Esophagus muscularis mucosa (tissue), 4 donors: ENCODE measurements at regions not wholly inside any gene's neighbourhood (a gene's known extent, or its start where the extent isn't known, plus 50 kb on each side); places are given as distances from the start of the nearest gene placed in this dataset.

ENCODE experiments used
- DNase-seq: peaks from one replicate; pipeline ENCODE4 v3.0.0-alpha.2; 2017; ENCODE audit errors: extremely low spot score
- H3K27ac ChIP-seq, 4 donors: fragments of 200-600 bp; sonication (generic); replicated peaks in 1 of 4; 1 replicate in 3 of 4; 2 replicates in 1 of 4; pipeline ENCODE4 v1.5.1; 2016 to 2019; ENCODE audit warnings: mild to moderate bottlenecking in 1 of 4
- H3K27me3 ChIP-seq, 4 donors: fragments of 200-600 bp; sonication (generic); one replicate each; pipeline versions ENCODE4 v1.5.1 to v1.6.0; 2016 to 2019
- H3K36me3 ChIP-seq, 4 donors: fragments of 200-600 bp; sonication (generic); one replicate each; pipeline ENCODE4 v1.5.1; 2016 to 2019
- H3K4me1 ChIP-seq, 4 donors: fragments of 200-600 bp; sonication (generic); one replicate each; pipeline ENCODE4 v1.5.1; 2016 to 2019
- H3K4me3 ChIP-seq, 4 donors: fragments of 200-600 bp; sonication (generic); 1 replicate in 2 of 4; 2 replicates in 2 of 4; pipeline ENCODE4 v1.5.1; 2016 to 2019; ENCODE audit warnings: mild to moderate bottlenecking in 4 of 4, moderate library complexity in 1 of 4
- H3K9me3 ChIP-seq, 4 donors: fragments of 200-600 bp; sonication (generic); 1 replicate in 3 of 4; 2 replicates in 1 of 4; pipeline ENCODE4 v1.5.1; 2016 to 2019
- CTCF ChIP-seq, 3 experiments: fragments of 200-600 bp in 2 of 3; fragments of 450-650 bp in 1 of 3; sonication (generic) in 2 of 3; IDR thresholded peaks; one replicate each; pipeline ENCODE4 v1.5.1; 2017 to 2019; ENCODE audit warnings: antibody characterized with exemption in 3 of 3, mild to moderate bottlenecking in 2 of 3, moderate library complexity in 1 of 3
- EP300 ChIP-seq: sonication (generic); formaldehyde crosslinking; IDR thresholded peaks from one replicate; pipeline ENCODE4 v1.6.1; 2017; ENCODE audit warnings: antibody characterized with exemption
- POLR2A ChIP-seq: fragments of 450-650 bp; IDR thresholded peaks from one replicate; pipeline ENCODE4 v1.6.1; 2017; ENCODE audit warnings: antibody characterized with exemption, moderate library complexity, mild to moderate bottlenecking, low read depth
- POLR2AphosphoS5 ChIP-seq, 2 donors: sonication (generic); formaldehyde crosslinking; IDR thresholded peaks; one replicate each; pipeline ENCODE4 v1.6.1; 2017; ENCODE audit warnings: antibody characterized with exemption in 2 of 2
- WGBS: methylation state at CpG from one replicate; pipeline ENCODE4 v1.1.5; 2018; 5-methylcytosine and 5-hydroxymethylcytosine counted together
- intact Hi-C: fragments of 100-400 bp; cut with DNase I; formaldehyde crosslinking; loops from one replicate; pipeline ENCODE4 v1.15.1; 2023

DNA sequence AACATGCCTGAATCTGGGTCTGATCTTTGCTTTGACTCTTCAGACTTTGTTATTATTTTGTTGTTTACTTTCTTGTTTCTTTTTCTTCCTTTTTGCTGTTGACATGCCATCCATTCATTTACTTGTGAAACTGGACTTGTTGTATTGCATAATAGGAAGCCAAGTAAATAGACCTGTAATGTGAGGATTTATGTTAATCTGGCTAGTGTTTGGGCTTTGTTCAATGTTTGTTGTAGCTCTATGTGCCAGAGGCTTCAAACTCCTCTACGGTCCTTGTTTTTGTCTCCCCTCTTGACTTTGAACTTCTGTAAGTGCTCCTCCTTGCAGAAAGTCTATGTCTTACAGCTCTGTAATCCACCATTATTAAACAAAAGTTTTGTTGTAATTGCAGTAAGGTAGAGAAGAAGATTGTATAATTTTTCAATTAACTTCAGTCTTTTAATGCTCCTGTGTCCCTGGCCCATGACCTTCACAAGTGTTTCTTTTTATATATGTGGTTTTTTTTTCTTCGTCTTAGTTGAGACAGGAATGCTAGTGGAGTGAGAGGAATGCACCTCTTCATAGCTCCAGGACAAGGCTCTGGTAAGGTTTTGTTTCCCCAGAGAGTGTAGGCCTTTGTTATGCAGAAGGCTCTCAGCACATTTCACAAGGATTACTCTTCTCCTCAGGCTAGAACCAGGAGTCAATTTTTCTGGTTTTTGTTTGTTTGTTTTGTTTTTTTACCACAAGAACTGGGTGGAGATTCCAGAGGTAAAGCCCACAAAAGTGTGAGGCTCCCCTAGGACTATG is 1061.8 kb upstream of the CITED2 start:
- intact Hi-C loops: no loop called here
- no peaks in the 10 kb centered on the region for H3K9me3 ChIP-seq
- H3K27me3 ChIP-seq: no peaks in the 10 kb centered on the region
- no peaks in the 10 kb centered on the region for H3K36me3 ChIP-seq
- DNase-seq: no peak
- WGBS: 72% methylated on average over 2 of the region's 2 CpGs
- H3K4me1 ChIP-seq: peaks cover 7 to 33% (median 18%) of the 10 kb centered on the region in 4 donors
- no peak overlapping the region for H3K4me3 ChIP-seq
- no peak for TF ChIP-seq POLR2AphosphoS5 (IDR thresholded peaks at IDR 0.05)
- TF ChIP-seq POLR2A: no peak
- TF ChIP-seq CTCF (IDR thresholded peaks at IDR 0.05): no peak
- TF ChIP-seq EP300: no peak
- H3K27ac ChIP-seq: no peak overlapping the region

GRCh38 chr6:140434761-140435160 is 1060.3 kb upstream of the CITED2 start:
- H3K36me3 ChIP-seq: no peaks in the 10 kb centered on the region
- peaks cover 4 to 19% (median 6%) of the 10 kb centered on the region in 4 donors for H3K4me1 ChIP-seq
- H3K4me3 ChIP-seq: no peak overlapping the region
- H3K27ac ChIP-seq: no peak overlapping the region
- DNase-seq: no peak
- intact Hi-C loops: no loop called here
- H3K9me3 ChIP-seq: no peaks in the 10 kb centered on the region
- no peaks in the 10 kb centered on the region for H3K27me3 ChIP-seq
- no peak for TF ChIP-seq EP300

GRCh38 chr6:140433072-140433471 is 1058.6 kb upstream of the CITED2 start:
- Histone ChIP-seq H3K9me3 (no peaks in the 10 kb centered on the region), H3K27ac (no peak overlapping the region), H3K27me3 (no peaks in the 10 kb centered on the region), H3K4me3 (no peak overlapping the region), H3K4me1 (peaks cover under 1 to 14% (median 4%) of the 10 kb centered on the region in 4 donors), H3K36me3 (no peaks in the 10 kb centered on the region)
- 96% methylated on average over 4 of the region's 4 CpGs for WGBS
- DNase-seq: no peak
- intact Hi-C loops: no loop called here
- TF ChIP-seq POLR2A (no peak), EP300 (no peak), CTCF (IDR thresholded peaks at IDR 0.05) (no peak), POLR2AphosphoS5 (IDR thresholded peaks at IDR 0.05) (no peak)

DNA sequence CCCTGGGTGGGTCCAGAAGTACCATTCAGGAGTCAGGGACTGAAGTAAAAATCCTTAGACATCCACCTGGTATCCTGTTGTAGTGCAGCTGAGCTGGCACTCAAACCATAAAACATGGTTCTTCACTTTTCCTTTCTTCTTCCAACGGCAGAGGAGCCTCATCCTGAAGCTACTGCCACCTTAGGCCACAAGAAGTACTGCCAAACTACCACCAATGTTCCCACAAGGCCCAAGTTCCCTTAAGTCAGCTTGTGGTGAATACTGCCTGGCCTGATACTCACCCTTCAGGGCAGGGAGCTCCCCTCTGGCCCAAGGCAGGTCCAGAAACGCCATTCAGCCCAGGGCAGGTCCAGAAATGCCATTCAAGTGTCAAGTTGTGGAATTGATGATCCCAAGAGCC is 1053.4 kb upstream of the CITED2 start:
- TF ChIP-seq POLR2AphosphoS5 (IDR thresholded peaks at IDR 0.05) (no peak), POLR2A (no peak), CTCF (IDR thresholded peaks at IDR 0.05) (no peak)
- no peaks in the 10 kb centered on the region for H3K27me3 ChIP-seq
- peaks cover 0 to 4% (median 0%) of the 10 kb centered on the region in 4 donors for H3K9me3 ChIP-seq
- intact Hi-C loops: no loop called here
- H3K36me3 ChIP-seq: no peaks in the 10 kb centered on the region
- no peak for DNase-seq
- no peak overlapping the region for H3K4me3 ChIP-seq
- no peak overlapping the region for H3K27ac ChIP-seq
- WGBS: 75% methylated on average over 1 of the region's 2 CpGs
- no peaks in the 10 kb centered on the region for H3K4me1 ChIP-seq

GRCh38 chr6:140414966-140415620 is 1040.6 kb upstream of the CITED2 start:
- no peaks in the 10 kb centered on the region for H3K4me1 ChIP-seq
- no peak overlapping the region for H3K27ac ChIP-seq
- no peak for DNase-seq
- no peaks in the 10 kb centered on the region for H3K27me3 ChIP-seq
- intact Hi-C loops: no loop called here
- WGBS: 91% methylated on average over 9 of the region's 9 CpGs
- TF ChIP-seq EP300: no peak
- no peak for TF ChIP-seq CTCF (IDR thresholded peaks at IDR 0.05)
- TF ChIP-seq POLR2A: no peak
- TF ChIP-seq POLR2AphosphoS5 (IDR thresholded peaks at IDR 0.05): no peak
- H3K4me3 ChIP-seq: no peak overlapping the region
- no peaks in the 10 kb centered on the region for H3K36me3 ChIP-seq
- H3K9me3 ChIP-seq: peaks cover 0 to 10% (median 6%) of the 10 kb centered on the region in 4 donors
